Heart left ventricle (tissue), 16 donors: ENCODE measurements at regions not wholly inside any gene's neighbourhood (a gene's known extent, or its start where the extent isn't known, plus 50 kb on each side); places are given as distances from the start of the nearest gene placed in this dataset.

ENCODE experiments used
- ATAC-seq, 4 donors: fragments of 200-7000 bp; cut with Tn5 transposase; one replicate each; pipeline ENCODE4 v1.9.1; 2020 to 2022; ENCODE audit warnings: moderate library complexity in 4 of 4, mild to moderate bottlenecking in 3 of 4, moderate number of reproducible peaks in 1 of 4
- DNase-seq, 5 donors: peaks; one replicate each; pipeline ENCODE4 v3.0.0-alpha.2; 2020
- H3K27ac ChIP-seq, 12 donors: fragments of 200-600 bp; sonication (generic) in 4 of 12; one replicate each; pipeline versions ENCODE4 v1.5.0 to v1.8.0; 2016 to 2022; ENCODE audit warnings: mild to moderate bottlenecking in 2 of 12
- H3K27me3 ChIP-seq, 9 donors: fragments of 200-600 bp; sonication (generic) in 2 of 9; one replicate each; pipeline versions ENCODE4 v1.5.1 to v1.8.0; 2016 to 2022; ENCODE audit warnings: mild to moderate bottlenecking in 3 of 9
- H3K36me3 ChIP-seq, 9 donors: fragments of 200-600 bp; sonication (generic) in 2 of 9; one replicate each; pipeline versions ENCODE4 v1.5.0 to v1.8.0; 2018 to 2022; ENCODE audit warnings: mild to moderate bottlenecking in 2 of 9
- H3K4me1 ChIP-seq, 12 donors: fragments of 200-600 bp; sonication (generic) in 4 of 12; one replicate each; pipeline versions ENCODE4 v1.5.0 to v1.8.0; 2016 to 2022; ENCODE audit warnings: mild to moderate bottlenecking in 3 of 12
- H3K4me3 ChIP-seq, 12 donors: fragments of 200-600 bp; sonication (generic) in 4 of 12; one replicate each; pipeline versions ENCODE4 v1.5.0 to v1.8.0; 2017 to 2022; ENCODE audit warnings: mild to moderate bottlenecking in 9 of 12, moderate library complexity in 4 of 12
- H3K9me3 ChIP-seq, 12 donors: fragments of 200-600 bp; sonication (generic) in 4 of 12; one replicate each; pipeline versions ENCODE4 v1.5.0 to v1.8.0; 2016 to 2022; ENCODE audit warnings: mild to moderate bottlenecking in 1 of 12
- POLR2A ChIP-seq, 2 donors: fragments of 450-650 bp; IDR thresholded peaks; one replicate each; pipeline ENCODE4 v1.6.1; 2017; ENCODE audit warnings: antibody characterized with exemption in 2 of 2, mild to moderate bottlenecking in 2 of 2, moderate library complexity in 2 of 2
- WGBS, 4 donors: extraction: QIAGEN DNeasy Blood & Tissue Kit in 2 of 4; methylation state at CpG; one replicate each; pipeline versions ENCODE4 v1.1.5 to v1.1.7; 2013 to 2018; 5-methylcytosine and 5-hydroxymethylcytosine counted together
- intact Hi-C, 10 donors: fragments of 100-400 bp; cut with DNase I; formaldehyde crosslinking; loops; one replicate each; pipeline versions ENCODE4 v1.11.1 to v1.14.2; 2022
- TF ChIP-seq, protein P1 (sequence below), 12 donors: fragments of 200-600 bp; sonication (generic) in 4 of 12; IDR thresholded peaks; one replicate each; pipeline versions ENCODE4 v1.5.0 to v1.8.0; 2018 to 2022; ENCODE audit warnings: antibody characterized with exemption in 12 of 12, mild to moderate bottlenecking in 5 of 12
- donor health status: ischemic (EF 13 %, LVEDD 7.1; RV severe dilation, severe dysfunction).
- donor health status: healthy with polysubstance abuse.
- donor health status: DM: no; HTN: yes; CAD: no.
- donor health status: DM: no; HTN: no; CAD: no.
- donor health status: ischemic (EF 25% LVEDD 6.9; RV normal size, moderate dysfunction).
- donor health status: ischemic (EF 25% LVEDD 5.7; RV mildly dilated, moderate dysfunction).
- donor health status: healthy.
- donor health status: DM: yes; HTN: yes; CAD: no.
- donor health status: ischemic (EF 35%, LVEDD 5.7; RV mildly dilated, moderate dysfunction).
- donor health status: nonischemic (EF 11% LVEDD 7.7; RV severe dilation, severe dysfunction).
- donor health status: DM: yes; HTN: yes; CAD: no.
- donor health status: PGD.
- donor health status: ischemic (EF 29% LVEDD 5.4; RV normal size, mild dysfunction).
- donor health status: nonischemic (EF 23%, LVEDD 6.1; RV moderate dilation, normal function).

- no peaks in the 10 kb centered on the region for H3K36me3 ChIP-seq
- H3K4me3 ChIP-seq = no peak overlapping the region
- intact Hi-C loops = no loop called here
- no peak for ATAC-seq
- peaks cover 0 to 8% (median 0%) of the 10 kb centered on the region in 12 donors for H3K9me3 ChIP-seq
- no peak for TF ChIP-seq POLR2A (IDR thresholded peaks at IDR 0.05)
- TF ChIP-seq, protein P1, sequence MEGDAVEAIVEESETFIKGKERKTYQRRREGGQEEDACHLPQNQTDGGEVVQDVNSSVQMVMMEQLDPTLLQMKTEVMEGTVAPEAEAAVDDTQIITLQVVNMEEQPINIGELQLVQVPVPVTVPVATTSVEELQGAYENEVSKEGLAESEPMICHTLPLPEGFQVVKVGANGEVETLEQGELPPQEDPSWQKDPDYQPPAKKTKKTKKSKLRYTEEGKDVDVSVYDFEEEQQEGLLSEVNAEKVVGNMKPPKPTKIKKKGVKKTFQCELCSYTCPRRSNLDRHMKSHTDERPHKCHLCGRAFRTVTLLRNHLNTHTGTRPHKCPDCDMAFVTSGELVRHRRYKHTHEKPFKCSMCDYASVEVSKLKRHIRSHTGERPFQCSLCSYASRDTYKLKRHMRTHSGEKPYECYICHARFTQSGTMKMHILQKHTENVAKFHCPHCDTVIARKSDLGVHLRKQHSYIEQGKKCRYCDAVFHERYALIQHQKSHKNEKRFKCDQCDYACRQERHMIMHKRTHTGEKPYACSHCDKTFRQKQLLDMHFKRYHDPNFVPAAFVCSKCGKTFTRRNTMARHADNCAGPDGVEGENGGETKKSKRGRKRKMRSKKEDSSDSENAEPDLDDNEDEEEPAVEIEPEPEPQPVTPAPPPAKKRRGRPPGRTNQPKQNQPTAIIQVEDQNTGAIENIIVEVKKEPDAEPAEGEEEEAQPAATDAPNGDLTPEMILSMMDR (IDR thresholded peaks at IDR 0.05) = no peak
- H3K27me3 ChIP-seq = no peaks in the 10 kb centered on the region
- H3K27ac ChIP-seq = no peak overlapping the region
- peaks cover 0 to 5% (median 0%) of the 10 kb centered on the region in 12 donors for H3K4me1 ChIP-seq
- no peak for DNase-seq
Measured at GRCh38 chr5:68755293-68755692, 338.5 kb upstream of the SLC30A5 start.

DNA sequence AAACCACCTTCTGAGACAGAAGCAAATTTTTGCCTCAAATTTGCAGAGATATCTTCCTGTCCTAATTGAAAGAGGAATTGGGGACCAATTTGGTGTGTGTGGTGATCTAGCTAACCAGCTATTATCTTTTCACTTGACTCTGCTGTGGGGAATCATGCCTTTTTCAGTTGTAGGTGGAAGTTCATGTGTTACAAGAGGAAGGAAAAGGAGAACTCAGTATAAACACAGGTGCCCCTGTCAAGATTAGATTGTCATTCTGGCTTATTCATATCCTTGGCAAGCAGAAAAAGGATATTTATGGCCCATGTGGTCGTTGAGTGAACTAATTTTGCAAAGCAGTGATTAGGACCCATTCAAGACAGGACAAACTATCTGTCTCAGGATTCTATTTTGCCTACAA lies 336.8 kb upstream of the SLC30A5 start:
- no peak for ATAC-seq
- WGBS, 4 donors = 0 to 4% (median 3%) methylated on average over 1 of the region's 1 CpG
- peaks cover 0 to 5% (median 0%) of the 10 kb centered on the region in 12 donors for H3K4me1 ChIP-seq

GRCh38 chr5:68757626-68758212 lies 336.1 kb upstream of the SLC30A5 start:
- no peak for DNase-seq
- Histone ChIP-seq H3K4me1 (peaks cover 0 to 5% (median 0%) of the 10 kb centered on the region in 12 donors), H3K27me3 (no peaks in the 10 kb centered on the region), H3K36me3 (no peaks in the 10 kb centered on the region), H3K9me3 (peaks cover 0 to 15% (median 0%) of the 10 kb centered on the region in 12 donors), H3K4me3 (no peak overlapping the region), H3K27ac (no peak overlapping the region)
- no peak for TF ChIP-seq POLR2A (IDR thresholded peaks at IDR 0.05)
- TF ChIP-seq, protein P1 (IDR thresholded peaks at IDR 0.05) = no peak
- ATAC-seq = no peak
- 72 to 93% (median 87%) methylated on average over 1 of the region's 1 CpG for WGBS, 4 donors
- intact Hi-C loops = no loop called here

More for the DNA sequence above, 336.8 kb upstream of the SLC30A5 start:
- H3K36me3 ChIP-seq = no peaks in the 10 kb centered on the region
- H3K27ac ChIP-seq = no peak overlapping the region
- H3K9me3 ChIP-seq = peaks cover 0 to 8% (median 0%) of the 10 kb centered on the region in 12 donors
- DNase-seq = no peak
- intact Hi-C loops = no loop called here
- no peak for TF ChIP-seq POLR2A (IDR thresholded peaks at IDR 0.05)
- TF ChIP-seq, protein P1 (IDR thresholded peaks at IDR 0.05) = no peak
- H3K27me3 ChIP-seq = no peaks in the 10 kb centered on the region
- no peak overlapping the region for H3K4me3 ChIP-seq

DNA sequence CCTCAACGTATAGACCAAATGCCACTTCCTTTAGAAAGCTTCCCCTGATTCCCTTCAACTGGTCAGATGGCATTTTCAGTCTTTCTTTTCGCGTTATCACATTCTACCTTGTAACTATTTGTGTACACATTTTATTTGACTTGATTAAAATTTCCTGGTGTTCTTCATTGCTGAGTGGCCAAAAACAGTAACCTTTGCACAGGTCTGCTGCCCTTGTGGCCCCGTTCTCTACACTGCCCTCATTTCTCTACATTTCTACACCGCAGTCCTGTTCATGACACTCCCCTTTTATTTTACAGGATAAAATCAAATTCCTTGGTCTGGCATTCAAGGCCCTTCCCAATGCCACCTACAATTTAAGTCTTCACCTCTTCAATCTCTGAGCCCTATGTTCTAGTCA lies 334.2 kb upstream of the SLC30A5 start:
- Histone ChIP-seq H3K27ac (no peak overlapping the region), H3K4me3 (no peak overlapping the region), H3K9me3 (peaks cover 0 to 15% (median 0%) of the 10 kb centered on the region in 12 donors), H3K36me3 (no peaks in the 10 kb centered on the region), H3K27me3 (no peaks in the 10 kb centered on the region), H3K4me1 (peaks cover 0 to 5% (median 0%) of the 10 kb centered on the region in 12 donors)
- 89 to 95% (median 90%) methylated on average over 5 of the region's 5 CpGs for WGBS, 4 donors
- TF ChIP-seq, protein P1 (IDR thresholded peaks at IDR 0.05) = no peak
- no peak for TF ChIP-seq POLR2A (IDR thresholded peaks at IDR 0.05)
- ATAC-seq (no peak), DNase-seq (no peak)
- intact Hi-C loops = no loop called here
